ENCODE measurements at regions not wholly inside any gene's neighbourhood (a gene's known extent, or its start where the extent isn't known, plus 50 kb on each side); places are given as distances from the start of the nearest gene placed in this dataset.

GRCh38 chr6:6801005-6801335, 212.4 kb downstream of the LY86 start:
- TF ChIP-seq CTCF (IDR thresholded peaks at IDR 0.05) (no peak), RCOR1 (IDR thresholded peaks at IDR 0.05; ENCODE audit: low read length) (no peak), PBX3 (IDR thresholded peaks at IDR 0.05) (no peak), YY1 (IDR thresholded peaks at IDR 0.05; ENCODE audit: low read depth) (no peak), JUND (IDR thresholded peaks at IDR 0.05) (no peak)

Measured in SK-N-SH (cell line).